ENCODE measurements at regions not wholly inside any gene's neighbourhood (a gene's known extent, or its start where the extent isn't known, plus 50 kb on each side); places are given as distances from the start of the nearest gene placed in this dataset.

GRCh38 chr1:30095051-30095450 lies 628.3 kb downstream of the MATN1 start:
- TF ChIP-seq POLR2A (IDR thresholded peaks at IDR 0.05; ENCODE audit: low read depth, low read length) = no peak
- TF ChIP-seq POLR2AphosphoS5 (IDR thresholded peaks at IDR 0.05; ENCODE audit: low read depth, low read length) = no peak
